DMS153 treated with DMSO at 0.1 percent for 48 hours (cell line): ENCODE measurements at regions not wholly inside any gene's neighbourhood (a gene's known extent, or its start where the extent isn't known, plus 50 kb on each side); places are given as distances from the start of the nearest gene placed in this dataset.
A peak's percentile ranks its signal among the peaks of the same experiment; 100 is the strongest.

Experiments used
- DNase-seq: peaks from one replicate; lab custom pipeline; 2025; ENCODE audit not compliant: unreplicated experiment; lab: John Stamatoyannopoulos, UW

DNA sequence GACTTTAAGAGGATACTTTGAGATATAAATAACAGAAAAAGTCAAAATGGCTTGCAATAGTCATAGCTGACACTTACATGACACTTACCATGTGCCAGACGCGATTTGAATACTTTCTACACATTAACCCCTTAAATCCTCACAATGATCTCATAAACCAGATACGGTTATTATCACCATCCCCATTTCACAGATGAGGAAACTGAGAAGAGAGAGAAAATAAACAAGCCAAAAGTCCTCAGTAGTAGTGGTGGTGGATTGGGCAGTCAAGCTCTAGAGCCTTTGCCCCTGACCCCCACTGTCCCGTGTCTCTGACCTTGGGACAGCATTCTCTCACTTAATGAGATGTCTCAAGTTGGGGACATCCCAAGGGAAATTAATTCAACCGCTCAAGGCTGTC lies 105.2 kb upstream of the TAF1B start:
- no peak for DNase-seq

DNA sequence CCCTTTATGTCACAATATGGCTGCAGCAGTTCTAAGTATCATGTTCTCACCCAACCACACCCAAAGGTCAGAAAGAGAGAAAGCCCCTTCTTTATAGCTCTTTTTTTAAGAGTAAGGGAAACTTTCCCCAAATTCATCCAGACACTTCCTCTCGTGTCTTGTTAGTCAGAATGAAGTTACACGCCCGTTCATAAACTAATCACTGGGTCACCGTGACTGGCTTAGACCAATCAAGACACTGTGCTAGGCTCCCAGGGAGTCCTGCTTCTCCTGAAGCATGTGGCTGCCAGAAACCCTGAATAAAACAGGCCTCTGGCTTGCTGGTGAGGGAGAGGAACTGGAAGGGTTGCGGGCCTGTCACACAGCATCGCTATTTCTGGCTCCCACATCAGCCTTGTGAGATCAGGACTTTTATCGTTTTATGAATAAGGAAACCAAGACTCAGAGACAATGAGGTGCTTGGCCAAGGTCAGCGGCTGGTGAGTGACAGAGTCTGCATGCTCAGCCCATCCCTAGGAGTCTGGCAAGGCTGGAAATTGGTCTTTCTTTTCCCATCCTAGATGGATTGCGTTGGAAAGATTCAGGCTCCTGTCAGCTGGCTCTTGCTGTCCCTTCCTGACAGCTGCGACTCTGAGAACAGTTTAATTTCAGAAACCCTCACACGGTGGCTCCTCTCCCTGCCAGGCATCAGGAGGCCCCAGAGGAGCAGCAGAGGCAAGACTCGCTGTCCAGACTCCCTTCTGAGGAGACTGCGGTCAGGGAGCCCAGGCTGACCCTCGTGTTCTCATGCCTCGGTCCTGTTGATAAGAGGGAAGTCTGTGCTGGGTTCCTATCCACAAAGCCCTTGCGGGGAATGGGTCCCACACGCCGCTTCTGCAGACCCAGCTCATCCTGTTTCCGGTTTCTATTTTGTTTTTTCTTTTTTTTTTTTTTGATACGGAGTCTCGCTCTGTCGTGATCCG lies 104.5 kb upstream of the TAF1B start:
- DNase-seq: no peak

DNA sequence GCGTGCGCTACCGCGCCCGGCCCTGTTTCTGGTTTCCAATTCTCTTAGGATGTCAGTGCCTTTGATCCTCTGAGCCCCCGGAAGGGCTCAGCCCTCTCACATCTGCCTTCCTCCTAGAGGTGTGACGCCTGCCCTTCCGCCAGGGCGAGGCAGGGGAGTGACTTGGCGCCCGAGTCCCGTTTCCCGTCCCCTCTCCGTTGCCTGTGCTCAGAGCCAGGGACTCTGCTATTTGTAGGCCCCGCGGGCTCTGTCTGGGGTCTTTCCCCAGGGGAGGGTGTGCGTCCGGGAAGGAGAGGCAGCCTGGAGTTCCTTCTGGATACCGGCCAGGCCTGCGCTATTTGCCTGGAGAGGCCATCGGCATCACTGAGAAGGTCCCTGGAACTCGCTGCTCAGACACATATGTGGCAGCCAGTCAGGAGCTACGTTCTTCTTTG lies 103.7 kb upstream of the TAF1B start:
- peak; percentile 55 for DNase-seq

DNA sequence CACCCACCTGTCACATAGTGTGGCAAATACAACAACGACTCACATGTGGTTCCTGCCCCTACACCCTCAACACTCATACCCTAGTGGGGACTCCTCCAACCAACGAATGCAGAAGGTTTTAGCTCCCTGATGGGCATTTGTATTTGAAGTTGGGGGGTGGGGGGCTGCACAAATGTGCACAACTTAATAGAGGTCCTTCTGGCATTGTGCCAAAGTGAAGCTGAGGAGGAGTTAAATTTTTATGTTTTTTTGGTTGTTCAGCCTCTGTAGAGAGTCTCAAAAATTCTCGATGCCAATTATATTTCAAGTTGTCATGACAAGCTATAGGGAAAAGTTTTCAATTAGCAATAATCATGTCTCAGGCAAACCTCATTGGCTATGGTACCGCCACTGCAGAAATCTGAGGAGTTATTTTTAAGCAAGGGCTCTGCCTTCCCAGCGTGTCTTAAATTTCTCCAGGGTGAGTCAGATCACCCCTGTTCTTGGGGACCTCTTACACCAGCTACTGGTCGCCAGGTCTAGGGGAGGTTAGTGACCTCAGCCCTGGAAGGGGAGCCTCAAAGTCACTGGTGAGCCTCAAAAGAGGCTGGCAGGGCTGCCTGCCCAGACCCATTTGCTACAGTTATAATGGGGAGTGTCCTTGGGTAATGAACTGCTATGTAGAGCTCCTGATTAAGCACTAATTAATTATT lies 102.7 kb upstream of the TAF1B start:
- DNase-seq: no peak

DNA sequence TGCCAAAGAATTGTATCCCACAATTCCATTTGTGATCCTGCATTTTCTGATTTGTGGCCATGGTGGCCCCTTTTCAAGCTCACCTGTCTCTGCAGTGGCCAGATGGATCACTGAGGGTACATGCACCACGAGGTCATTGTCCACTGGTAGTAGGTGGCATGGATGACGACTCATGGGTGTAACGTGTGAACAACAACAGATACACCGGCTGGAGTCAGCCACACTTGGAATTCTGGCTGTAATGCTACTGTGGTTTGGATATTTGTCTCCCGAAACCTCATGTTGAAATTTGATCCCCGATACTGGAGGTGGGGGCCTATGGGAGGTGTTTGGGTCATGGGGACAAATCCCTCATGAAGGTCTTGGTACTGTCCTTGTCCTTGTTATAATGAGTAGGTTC lies 102.2 kb upstream of the TAF1B start:
- no peak for DNase-seq

DNA sequence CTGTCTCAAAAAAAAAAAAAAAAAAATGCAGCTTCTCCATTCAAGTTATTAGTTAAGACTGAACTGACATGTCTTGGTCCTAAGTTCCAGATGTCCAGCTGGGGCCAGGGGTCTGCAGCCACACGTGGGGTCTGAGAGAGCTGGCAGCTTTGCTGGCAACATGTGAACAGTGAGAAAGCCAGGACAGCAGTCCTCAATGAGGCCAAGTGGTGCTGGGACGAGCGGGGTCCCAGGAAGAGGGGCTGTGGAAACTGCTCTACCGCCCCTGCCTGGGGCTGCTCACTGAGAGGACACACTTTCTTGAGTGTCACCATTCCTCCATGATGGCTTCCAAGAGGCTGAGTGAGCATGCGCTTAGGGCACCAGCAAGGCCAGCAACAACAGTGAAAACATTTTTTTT lies 100.7 kb upstream of the TAF1B start:
- no peak for DNase-seq

DNA sequence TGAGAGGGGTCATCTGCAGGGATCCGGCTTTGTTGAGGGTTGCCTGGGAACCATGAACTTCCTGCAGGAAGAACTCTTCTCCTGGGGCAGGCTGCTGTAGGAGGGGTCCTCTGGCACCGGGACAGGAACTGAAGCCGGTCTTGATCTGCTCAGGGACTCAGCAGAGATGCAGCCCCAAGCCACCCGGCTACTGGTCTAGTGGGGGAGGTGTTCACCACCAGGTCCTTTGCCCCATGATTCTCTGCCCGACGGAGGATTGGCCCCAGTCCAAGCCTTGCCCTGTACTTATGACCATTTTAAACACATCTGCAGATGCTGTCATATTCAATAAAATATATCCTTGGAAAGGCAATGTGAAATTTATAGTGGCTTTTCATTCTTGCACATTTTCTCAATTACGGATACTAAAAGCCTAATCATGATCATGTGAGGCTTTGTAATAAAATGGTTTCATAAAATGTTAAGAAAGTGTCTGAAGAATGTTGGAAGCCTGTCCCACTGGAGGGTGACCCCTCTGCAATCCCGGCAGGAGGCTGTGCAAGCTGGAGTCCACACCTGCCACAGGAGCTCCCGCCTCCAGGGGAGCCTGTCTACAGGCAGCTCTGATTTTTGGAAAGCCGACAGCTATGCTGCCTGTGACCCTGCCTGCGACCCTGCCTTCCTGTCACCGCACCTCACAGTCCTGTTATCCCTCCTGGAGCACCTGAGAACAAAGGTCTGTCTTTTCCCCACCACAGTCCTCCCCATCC lies 98.8 kb upstream of the TAF1B start:
- DNase-seq: no peak

DNA sequence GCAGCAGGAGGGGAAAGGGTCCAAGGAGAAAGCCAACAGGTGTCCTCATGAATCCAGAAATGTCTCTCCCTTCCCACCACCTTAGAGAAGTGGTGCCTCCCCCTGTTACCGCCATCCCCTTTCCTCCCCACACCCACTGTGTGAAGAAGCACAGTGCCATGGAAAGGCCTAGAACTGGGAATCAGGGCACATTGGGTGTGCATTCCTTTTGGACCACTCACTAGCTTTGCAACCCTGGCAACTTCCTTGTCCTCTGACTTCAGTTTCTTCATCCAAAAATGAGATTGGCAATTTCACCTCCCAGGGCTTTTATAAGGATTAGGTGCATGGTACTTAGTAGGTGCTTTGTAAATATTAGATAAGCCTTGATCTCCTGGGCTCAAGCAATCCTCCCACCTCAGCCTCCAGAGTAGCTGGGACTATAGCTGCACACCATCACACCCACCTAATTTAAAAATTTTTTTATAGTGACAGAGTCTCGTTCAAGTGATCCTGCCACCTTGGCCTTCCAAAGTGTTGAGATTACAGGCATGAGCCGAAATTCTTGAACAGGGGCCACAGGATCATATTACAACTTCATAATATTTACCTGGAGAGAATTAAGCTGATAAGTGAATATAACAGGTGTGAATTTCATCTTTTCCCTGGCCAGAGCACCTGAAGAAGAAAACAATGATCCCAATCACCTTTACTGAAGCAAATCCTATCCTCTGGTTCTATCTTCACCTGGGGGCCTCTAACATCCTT lies 97.9 kb upstream of the TAF1B start:
- no peak for DNase-seq

DNA sequence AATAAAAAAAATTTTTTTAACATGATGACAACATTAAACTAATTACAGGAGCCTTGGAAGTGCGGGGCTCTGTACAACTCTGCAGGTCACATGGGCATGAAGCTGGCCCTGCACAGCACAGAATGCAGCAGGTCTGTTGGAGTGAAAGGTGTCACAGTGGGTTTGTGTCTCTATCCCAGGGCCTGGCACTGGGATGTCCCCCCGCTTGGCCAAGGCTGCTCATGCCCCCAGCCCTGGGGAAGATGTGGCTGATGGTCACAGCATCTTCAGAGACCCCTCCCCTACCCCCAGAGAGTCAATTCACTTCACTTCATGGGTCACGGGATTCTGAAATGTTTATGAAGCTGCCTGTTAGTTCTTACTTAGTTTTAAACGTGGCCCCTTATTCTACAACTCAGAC lies 95.9 kb upstream of the TAF1B start:
- no peak for DNase-seq

DNA sequence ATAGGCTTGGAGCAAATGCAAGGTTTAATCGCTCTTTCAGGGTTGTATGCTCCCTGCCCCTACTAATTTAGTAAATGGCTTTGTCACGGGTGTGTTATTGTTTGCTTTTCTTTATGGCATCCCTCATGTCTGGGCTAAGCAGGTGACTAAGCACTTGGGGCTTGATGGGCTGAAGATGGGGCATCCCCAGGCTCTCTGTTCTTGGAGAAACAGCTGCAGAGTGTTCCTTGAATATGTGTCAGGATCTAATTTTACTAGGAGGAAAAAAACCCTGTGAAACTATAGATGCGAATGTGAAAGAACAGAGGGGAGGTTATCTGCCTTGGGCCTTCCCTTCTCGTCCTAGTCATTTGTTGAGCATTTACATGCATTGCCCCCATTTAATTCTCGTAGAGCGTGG lies 94.7 kb upstream of the TAF1B start:
- DNase-seq: no peak

DNA sequence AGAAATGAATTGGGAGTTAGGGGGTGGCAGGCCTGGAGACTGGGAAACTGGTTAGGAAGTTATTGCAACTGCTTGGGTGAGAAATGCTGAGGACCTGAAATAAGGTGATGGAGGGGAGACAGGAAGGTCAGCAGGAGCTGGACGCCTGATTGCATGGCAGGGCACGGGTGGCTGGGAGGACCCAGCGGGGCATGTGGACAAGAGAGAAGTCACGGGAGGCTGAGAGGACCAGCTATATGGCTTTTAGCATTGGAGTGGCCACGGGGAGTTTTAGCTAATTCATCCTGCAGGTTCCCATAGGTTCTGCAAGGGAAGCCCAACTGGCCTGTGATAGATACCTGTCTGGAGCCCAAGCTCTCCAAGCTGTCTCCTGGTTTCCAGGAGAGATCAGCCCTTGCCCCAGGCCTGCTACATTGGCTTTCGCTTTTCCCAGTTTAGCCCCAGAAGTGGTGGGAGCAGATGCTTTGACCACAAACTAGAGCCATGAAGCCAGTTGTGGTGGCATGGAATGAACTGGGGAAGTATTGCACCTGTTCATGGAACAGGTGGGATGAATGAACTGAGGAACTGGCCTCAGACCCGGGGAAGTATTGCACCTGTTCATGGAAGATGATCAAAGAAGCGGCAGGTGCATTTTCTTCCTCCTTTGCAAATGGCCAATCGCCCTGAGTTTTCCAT lies 93.6 kb upstream of the TAF1B start:
- DNase-seq: no peak

DNA sequence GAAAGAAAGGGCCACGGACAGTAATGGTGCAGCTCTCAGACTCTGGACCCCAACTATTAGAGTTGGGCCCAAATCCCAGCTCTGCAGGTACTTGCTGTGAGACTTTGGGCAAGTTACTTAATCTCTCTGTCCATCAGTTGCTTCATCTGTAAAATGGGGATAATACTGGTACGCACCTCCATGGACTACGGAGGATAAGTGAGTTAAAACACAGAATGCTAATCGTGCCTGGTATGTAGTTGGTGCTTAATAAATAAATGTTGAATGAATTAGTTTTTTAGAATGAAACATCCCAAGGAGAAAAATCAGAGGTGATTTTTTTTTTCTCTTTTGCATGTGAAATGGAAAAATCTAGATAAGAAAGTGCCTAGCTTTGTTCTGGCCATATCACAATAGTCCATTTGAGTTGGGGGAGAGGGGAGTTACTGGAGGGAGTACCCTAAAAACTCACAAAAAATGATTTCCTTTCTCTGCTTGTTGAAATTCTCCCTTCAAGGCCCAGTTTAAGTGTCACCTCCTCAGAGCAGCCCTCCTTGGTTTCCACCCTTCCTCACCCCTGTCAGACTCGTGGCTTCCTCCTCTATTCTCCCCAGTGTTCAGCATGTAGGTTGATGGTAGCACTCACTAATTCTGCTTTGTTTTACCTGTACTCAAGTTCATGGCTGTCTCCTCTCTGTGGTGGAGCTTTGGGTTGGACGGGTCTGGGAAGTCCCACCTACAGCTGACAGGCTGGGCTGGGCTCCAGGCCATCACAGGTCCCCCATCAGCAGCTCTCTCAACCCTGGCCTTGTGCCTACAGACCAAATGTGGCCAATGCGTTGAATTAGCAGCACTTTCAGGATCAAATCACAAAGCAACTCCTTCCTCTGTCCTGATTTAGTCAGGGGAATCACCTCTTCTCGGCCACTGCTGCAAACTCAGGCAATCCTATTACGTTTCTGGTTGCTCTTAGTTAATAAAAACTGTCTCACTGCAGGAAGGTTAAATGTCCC lies 92.8 kb upstream of the TAF1B start:
- DNase-seq: no peak

DNA sequence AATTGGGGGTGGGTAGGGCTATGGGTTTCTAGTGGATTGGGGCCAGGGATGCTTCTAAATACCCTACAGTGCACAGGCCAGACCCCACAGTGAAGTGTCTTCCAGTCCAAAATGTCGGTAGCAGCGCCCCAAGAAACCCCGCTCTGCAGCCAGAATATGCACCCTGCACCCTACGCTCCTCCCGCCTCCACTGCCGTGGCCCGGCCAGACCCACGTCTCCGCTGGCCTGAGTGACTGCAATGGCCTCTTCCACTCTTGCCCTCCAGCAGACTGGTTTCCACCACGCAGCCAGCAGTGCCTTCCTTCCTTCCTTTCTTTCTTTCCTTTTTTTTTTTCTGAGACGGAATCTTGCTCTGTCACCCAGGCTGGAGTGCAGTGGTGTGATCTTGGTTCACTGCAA lies 91.4 kb upstream of the TAF1B start:
- DNase-seq: no peak

DNA sequence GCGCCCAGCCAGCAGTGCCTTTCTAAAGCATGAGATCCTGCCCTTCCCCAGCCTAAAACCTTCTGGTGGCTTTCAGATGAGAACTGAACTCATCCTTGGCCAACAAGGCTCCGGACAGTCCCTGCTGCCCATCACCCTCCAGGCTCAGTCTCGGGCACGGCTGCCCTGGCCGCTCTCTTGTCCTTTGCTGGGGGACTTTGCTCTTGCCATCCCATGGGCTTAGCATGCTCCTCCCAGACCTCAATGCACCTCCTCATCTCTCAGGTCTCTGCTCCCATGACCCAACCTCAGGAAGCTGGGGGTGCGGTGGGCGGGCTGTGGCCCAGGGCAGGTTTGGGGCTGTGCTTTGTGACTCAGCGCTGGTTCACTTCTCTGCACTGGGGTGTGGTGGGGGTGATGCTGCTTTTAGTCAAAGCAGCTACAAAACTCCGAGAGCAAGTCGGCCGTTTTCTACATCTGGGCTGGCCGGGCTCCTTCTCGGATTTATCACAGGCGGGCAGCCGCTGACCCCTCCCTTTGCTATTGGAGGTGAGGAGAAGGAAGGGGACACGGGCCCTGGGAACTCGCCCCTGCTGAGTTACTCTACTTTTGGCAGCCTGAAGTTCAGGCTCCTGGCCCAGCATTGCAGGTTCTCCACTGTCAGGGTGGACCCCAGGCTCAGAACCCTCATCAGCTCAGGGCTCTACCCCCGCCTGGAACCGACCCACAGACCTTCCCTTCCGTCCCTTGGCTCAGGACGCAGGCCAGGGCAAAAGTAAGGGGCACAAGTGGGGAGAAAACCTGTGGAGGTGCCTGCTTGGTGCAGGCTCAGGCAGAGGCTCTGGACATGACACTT lies 90.6 kb upstream of the TAF1B start:
- DNase-seq: no peak

DNA sequence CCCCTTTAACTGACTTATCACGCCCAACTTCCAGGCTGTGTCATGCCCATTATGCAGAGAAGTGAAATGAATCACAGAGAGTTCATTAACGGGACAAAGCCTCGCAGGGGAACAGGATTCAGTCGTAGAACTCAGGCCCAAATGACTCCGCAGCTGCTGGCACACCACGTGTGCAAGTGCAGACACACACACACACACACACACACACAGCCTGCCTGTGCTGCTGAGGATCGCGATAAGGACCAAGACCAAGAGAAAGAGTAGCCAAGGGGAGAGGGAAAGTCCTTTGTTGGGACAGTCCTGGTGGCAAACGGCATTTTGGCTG lies 90.0 kb upstream of the TAF1B start:
- DNase-seq: no peak

DNA sequence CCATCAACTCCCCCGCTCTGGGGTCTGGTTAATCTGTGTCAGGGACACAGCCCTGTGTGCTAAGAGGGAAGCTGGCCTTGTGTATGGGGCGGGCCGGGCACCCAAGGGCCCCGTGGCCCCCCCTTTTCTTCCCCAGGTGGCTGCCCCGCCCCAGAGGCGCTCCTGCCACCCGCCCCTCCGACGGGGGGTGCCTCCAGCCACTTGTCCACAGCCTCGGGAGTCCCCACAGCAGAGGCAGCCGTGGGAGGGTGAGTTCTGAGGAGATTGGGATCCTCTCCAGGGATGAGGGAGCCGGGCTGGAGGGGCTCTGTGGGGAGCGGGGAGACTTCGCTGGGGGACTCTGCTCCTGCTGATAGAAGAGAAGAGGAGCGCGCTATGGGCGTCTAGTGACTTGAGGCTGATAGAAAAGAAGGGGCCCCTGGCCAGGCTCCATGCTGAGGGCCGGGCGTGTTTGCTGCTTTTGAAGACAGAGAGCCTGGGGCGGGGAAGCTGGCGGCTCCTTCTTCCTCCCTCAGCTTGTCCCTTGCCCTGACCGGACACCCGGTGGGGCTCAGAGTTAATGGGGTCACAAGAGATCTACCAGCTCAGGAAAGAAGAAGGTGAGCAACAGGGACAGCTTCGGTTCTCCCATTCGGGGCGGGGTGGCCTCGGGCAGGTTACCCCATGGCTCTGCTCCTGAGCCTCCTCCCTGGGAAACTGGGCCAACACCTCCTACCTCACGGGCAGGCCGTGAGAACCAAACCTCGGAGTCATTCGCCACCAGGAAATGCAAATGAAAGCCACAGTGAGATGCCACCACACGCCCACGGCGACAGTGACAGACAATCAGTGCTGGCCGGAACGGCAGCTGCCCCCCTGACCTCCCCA lies 89.4 kb upstream of the TAF1B start:
- DNase-seq: no peak

DNA sequence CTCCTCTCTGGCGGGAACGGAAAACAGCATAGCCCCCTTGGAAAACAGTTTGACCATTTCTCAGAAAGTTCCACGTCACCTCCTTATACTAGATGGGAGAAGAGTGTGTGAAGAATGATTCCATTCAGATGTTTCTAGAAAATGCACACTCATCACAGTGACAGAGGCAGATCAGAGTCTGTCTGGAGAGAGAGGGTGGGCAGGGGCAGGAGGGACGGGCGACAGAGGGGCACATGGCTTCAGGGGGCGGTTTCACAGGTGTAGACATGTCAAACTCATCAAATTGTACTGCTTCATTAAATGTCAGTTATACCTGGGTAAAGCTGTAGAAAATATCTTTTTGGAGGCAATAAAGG lies 88.8 kb upstream of the TAF1B start:
- DNase-seq: no peak

DNA sequence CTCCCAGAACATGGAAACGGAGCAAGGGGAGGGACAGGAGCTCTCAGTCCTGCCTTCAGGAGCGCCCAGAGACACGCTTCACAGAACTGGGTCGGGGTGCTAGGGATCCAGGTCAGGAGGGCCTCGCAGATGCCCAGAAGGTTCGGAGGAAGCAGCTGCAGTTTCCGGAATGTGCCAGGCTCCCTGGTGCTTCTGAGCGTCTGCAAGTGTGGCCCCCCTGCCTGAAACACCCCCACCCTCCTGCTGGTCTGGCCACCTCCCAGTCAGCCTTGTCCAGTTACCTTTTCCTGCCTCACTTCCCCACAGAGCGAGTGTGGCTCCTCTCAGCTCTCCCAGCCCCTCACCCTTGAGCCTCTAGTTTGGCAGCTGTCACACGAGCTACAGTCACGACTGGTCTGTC lies 88.3 kb upstream of the TAF1B start:
- DNase-seq: no peak
